Pancreas (tissue), 10 donors: ENCODE measurements at regions not wholly inside any gene's neighbourhood (a gene's known extent, or its start where the extent isn't known, plus 50 kb on each side); places are given as distances from the start of the nearest gene placed in this dataset.

Experiments
- ATAC-seq, 4 donors: fragments of 200-7000 bp; cut with Tn5 transposase; one replicate each; pipeline versions ENCODE4 v1.8.0 to v1.9.1; 2020; ENCODE audit warnings: mild to moderate bottlenecking in 4 of 4, moderate library complexity in 4 of 4
- DNase-seq, 6 donors: peaks; one replicate each; pipeline ENCODE4 v3.0.0-alpha.2; 2020
- FAIRE-seq: peaks from 2 replicates; lab custom pipeline; 2012; peaks lifted over from hg19 to GRCh38; lab: Jason Lieb, UNC
- H3K27ac ChIP-seq, 4 donors: fragments of 200-600 bp; sonication (generic); 1 replicate in 3 of 4; 2 replicates in 1 of 4; pipeline versions ENCODE4 v1.5.0 to v1.8.0; 2020
- H3K27me3 ChIP-seq, 4 donors: fragments of 200-600 bp; one replicate each; pipeline ENCODE4 v1.8.0; 2021
- H3K36me3 ChIP-seq, 3 donors: fragments of 200-600 bp; sonication (generic) in 1 of 3; one replicate each; pipeline versions ENCODE4 v1.5.0 to v1.8.0; 2020 to 2021
- H3K4me1 ChIP-seq, 3 donors: fragments of 200-600 bp; one replicate each; pipeline ENCODE4 v1.8.0; 2021
- H3K4me3 ChIP-seq, 4 donors: fragments of 200-600 bp; sonication (generic) in 2 of 4; one replicate each; pipeline versions ENCODE4 v1.5.0 to v1.8.0; 2020 to 2021
- H3K9me3 ChIP-seq, 4 donors: fragments of 200-600 bp; one replicate each; pipeline ENCODE4 v1.8.0; 2021
- CTCF ChIP-seq, 4 donors: fragments of 200-600 bp; sonication (generic) in 3 of 4; IDR thresholded peaks; one replicate each; pipeline versions ENCODE4 v1.5.0 to v1.8.0; 2021; ENCODE audit warnings: antibody characterized with exemption in 4 of 4
- WGBS, 2 donors: extraction: QIAGEN DNeasy Blood & Tissue Kit; methylation state at CpG; one replicate each; pipeline ENCODE4 v1.1.7; 2013; 5-methylcytosine and 5-hydroxymethylcytosine counted together
- intact Hi-C, 3 donors: fragments of 100-400 bp; cut with DNase I; formaldehyde crosslinking; loops; one replicate each; pipeline versions ENCODE4 v1.11.1 to v1.14.2; 2022
- donor health status: healthy with polysubstance abuse.
- donor health status: DM: no; HTN: no; CAD: no; lungs with moderate emphysema.
- donor health status: DM: no; HTN: no; CAD: no.
- donor health status: control.
- donor health status: control.
- donor health status: Bipolar disorder and iron deficiency.
- donor health status: DM: yes; HTN: yes; CAD: no.
- donor health status: DM: no; HTN: no; CAD: no.
- donor health status: DM: no; HTN: no; CAD: no.
- donor health status: DM: yes; HTN: yes; CAD: no.

GRCh38 chr13:58906329-58907007 is 1257.3 kb downstream of the DIAPH3 start:
- ATAC-seq (no peak), FAIRE-seq (no peak), DNase-seq (no peak)
- intact Hi-C loops: no loop called here
- H3K36me3 ChIP-seq: no peaks in the 10 kb centered on the region
- H3K4me3 ChIP-seq: no peak overlapping the region
- H3K9me3 ChIP-seq: no peaks in the 10 kb centered on the region
- H3K27me3 ChIP-seq: no peaks in the 10 kb centered on the region
- 83 to 90% methylated on average over 3 of the region's 3 CpGs for WGBS, 2 donors
- H3K4me1 ChIP-seq: no peaks in the 10 kb centered on the region
- TF ChIP-seq CTCF (IDR thresholded peaks at IDR 0.05): no peak
- no peak overlapping the region for H3K27ac ChIP-seq

DNA sequence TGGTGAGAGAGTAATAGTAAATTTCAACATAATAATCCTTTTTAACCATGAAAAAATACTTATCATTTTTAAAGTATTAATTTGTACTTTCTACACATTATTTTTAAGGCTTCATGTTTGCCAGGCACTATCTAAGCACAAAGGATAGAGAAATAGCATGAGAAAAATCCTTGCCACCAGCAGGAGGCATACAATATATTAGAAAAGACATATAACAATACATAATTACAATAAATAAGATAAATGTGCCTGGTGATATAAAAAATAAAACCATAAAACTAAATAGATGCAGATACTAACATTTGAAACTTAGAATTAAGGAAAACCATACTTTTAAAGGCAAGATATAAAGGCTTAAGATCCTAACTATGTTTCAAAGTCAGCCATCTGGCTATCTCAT is 1256.4 kb downstream of the DIAPH3 start:
- H3K27me3 ChIP-seq: no peaks in the 10 kb centered on the region
- FAIRE-seq (no peak), DNase-seq (no peak), ATAC-seq (no peak)
- no peak for TF ChIP-seq CTCF (IDR thresholded peaks at IDR 0.05)
- H3K36me3 ChIP-seq: no peaks in the 10 kb centered on the region
- intact Hi-C loops: no loop called here
- no peak overlapping the region for H3K4me3 ChIP-seq
- no peaks in the 10 kb centered on the region for H3K9me3 ChIP-seq
- no peak overlapping the region for H3K27ac ChIP-seq
- no peaks in the 10 kb centered on the region for H3K4me1 ChIP-seq

GRCh38 chr13:58908019-58908679 is 1255.6 kb downstream of the DIAPH3 start:
- FAIRE-seq (no peak), ATAC-seq (no peak), DNase-seq (no peak)
- intact Hi-C loops: no loop called here
- WGBS, 2 donors: 55% methylated on average over 2 of the region's 2 CpGs
- Histone ChIP-seq H3K27ac (no peak overlapping the region), H3K27me3 (no peaks in the 10 kb centered on the region), H3K9me3 (no peaks in the 10 kb centered on the region), H3K36me3 (no peaks in the 10 kb centered on the region), H3K4me3 (no peak overlapping the region), H3K4me1 (no peaks in the 10 kb centered on the region)
- no peak for TF ChIP-seq CTCF (IDR thresholded peaks at IDR 0.05)

DNA sequence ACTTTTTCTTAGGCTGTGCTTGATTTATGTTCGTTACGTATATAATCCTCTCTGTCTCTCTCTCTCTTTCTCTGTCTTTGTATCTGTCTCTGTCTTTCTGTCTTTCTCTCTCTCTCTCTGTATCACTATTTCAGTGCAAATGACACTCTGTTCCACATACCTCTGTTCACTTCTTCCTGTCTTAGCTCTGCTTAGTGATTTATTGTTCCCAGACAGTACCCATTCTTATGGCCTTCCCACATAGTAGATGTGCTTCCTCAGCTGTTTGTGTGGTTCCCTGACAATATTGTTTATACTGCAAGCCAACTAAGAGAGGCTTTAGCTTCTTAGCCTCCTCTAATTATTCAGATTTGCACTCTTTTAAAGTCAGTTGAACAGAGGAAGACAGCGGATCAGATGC is 1244.2 kb downstream of the DIAPH3 start:
- ATAC-seq (no peak), DNase-seq (no peak), FAIRE-seq (no peak)
- no peak for TF ChIP-seq CTCF (IDR thresholded peaks at IDR 0.05)
- Histone ChIP-seq H3K4me1 (no peaks in the 10 kb centered on the region), H3K9me3 (no peaks in the 10 kb centered on the region), H3K27me3 (no peaks in the 10 kb centered on the region), H3K4me3 (no peak overlapping the region), H3K27ac (no peak overlapping the region), H3K36me3 (no peaks in the 10 kb centered on the region)
- intact Hi-C loops: no loop called here
- 92 to 99% methylated on average over 3 of the region's 3 CpGs for WGBS, 2 donors

DNA sequence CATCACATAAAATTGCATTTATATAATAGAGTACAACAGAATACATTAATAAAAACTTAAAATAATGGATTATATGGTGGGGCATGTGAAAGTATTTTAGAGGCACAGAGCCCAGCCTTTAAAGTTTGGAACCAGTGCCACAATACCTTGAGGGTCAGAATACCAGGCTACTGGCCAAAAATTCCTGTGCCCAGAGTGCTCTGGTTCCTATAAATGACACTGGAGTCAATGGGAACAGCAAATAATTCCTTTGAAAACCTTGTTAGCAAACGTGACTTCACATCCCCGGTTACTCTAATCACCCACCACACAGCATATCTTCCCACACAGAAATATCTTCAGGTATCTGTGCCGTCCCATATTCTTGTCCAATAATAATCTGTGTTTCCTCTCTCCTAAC is 1242.6 kb downstream of the DIAPH3 start:
- TF ChIP-seq CTCF (IDR thresholded peaks at IDR 0.05): no peak
- ATAC-seq (no peak), FAIRE-seq (no peak), DNase-seq (no peak)
- no peaks in the 10 kb centered on the region for H3K9me3 ChIP-seq
- H3K27ac ChIP-seq: no peak overlapping the region
- no peaks in the 10 kb centered on the region for H3K27me3 ChIP-seq
- 45 to 48% methylated on average over 3 of the region's 3 CpGs for WGBS, 2 donors
- H3K4me1 ChIP-seq: no peaks in the 10 kb centered on the region
- H3K36me3 ChIP-seq: no peaks in the 10 kb centered on the region
- intact Hi-C loops: no loop called here
- H3K4me3 ChIP-seq: no peak overlapping the region
